ENCODE measurements at regions not wholly inside any gene's neighbourhood (a gene's known extent, or its start where the extent isn't known, plus 50 kb on each side); places are given as distances from the start of the nearest gene placed in this dataset.

- Histone ChIP-seq H3K27ac (ENCODE audit: low read depth, low read length) (no peak overlapping the region), H3K4me2 (ENCODE audit: insufficient read depth, low read length) (no peak overlapping the region), H3K4me3 (ENCODE audit: insufficient read depth, low read length) (no peak overlapping the region), H4K20me1 (ENCODE audit: insufficient read depth, low read length) (no peaks in the 10 kb centered on the region), H3K9me3 (ENCODE audit: low read depth, low read length) (no peaks in the 10 kb centered on the region), H3K4me1 (ENCODE audit: insufficient read depth, low read length) (no peaks in the 10 kb centered on the region), H3K79me2 (ENCODE audit: insufficient read depth, low read length) (no peaks in the 10 kb centered on the region), H3K36me3 (ENCODE audit: insufficient read depth, low read length) (no peaks in the 10 kb centered on the region), H2AFZ (ENCODE audit: low read length) (peak overlapping the region; percentile 6), H3K27me3 (ENCODE audit: insufficient read depth, low read length) (no peaks in the 10 kb centered on the region)
- DNase-seq (ENCODE audit: insufficient read length, low spot score, missing footprints): no peak
- TF ChIP-seq CTCF (IDR thresholded peaks at IDR 0.05; ENCODE audit: extremely low read depth, low read depth, low read length): no peak
Measured at GRCh38 chr13:105787632-105788031, 747.8 kb downstream of the EFNB2 start.

DNA sequence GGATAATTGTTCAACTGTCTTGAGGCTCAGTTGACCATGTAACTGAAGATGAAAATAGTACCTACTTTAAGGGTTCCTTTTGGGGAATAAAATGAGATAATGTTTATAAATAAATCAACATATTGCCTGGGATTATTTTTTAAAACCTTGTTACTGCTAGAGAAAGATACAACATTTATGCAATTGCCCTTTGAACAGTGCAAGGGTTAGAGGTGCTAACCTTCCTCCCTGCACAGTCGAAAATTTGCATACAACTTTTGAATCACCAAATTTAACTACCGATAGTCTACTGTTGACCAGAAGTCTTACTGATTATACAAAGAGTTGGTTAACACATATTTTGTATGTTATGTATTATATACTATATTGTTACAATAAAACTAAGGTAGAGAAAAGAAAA lies 750.0 kb downstream of the EFNB2 start:
- Histone ChIP-seq H2AFZ (ENCODE audit: low read length) (no peak overlapping the region), H3K36me3 (ENCODE audit: insufficient read depth, low read length) (no peaks in the 10 kb centered on the region), H3K79me2 (ENCODE audit: insufficient read depth, low read length) (no peaks in the 10 kb centered on the region), H3K9me3 (ENCODE audit: low read depth, low read length) (no peaks in the 10 kb centered on the region), H3K4me3 (ENCODE audit: insufficient read depth, low read length) (no peak overlapping the region), H3K27ac (ENCODE audit: low read depth, low read length) (no peak overlapping the region), H4K20me1 (ENCODE audit: insufficient read depth, low read length) (no peaks in the 10 kb centered on the region), H3K27me3 (ENCODE audit: insufficient read depth, low read length) (no peaks in the 10 kb centered on the region), H3K4me1 (ENCODE audit: insufficient read depth, low read length) (no peaks in the 10 kb centered on the region), H3K4me2 (ENCODE audit: insufficient read depth, low read length) (no peak overlapping the region)
- no peak for TF ChIP-seq CTCF (IDR thresholded peaks at IDR 0.05; ENCODE audit: extremely low read depth, low read depth, low read length)
- no peak for DNase-seq (ENCODE audit: insufficient read length, low spot score, missing footprints)

- Histone ChIP-seq H2AFZ (ENCODE audit: low read length) (no peak overlapping the region), H3K4me1 (ENCODE audit: insufficient read depth, low read length) (no peaks in the 10 kb centered on the region), H3K4me3 (ENCODE audit: insufficient read depth, low read length) (no peak overlapping the region), H3K27ac (ENCODE audit: low read depth, low read length) (no peak overlapping the region), H3K9me3 (ENCODE audit: low read depth, low read length) (no peaks in the 10 kb centered on the region), H4K20me1 (ENCODE audit: insufficient read depth, low read length) (no peaks in the 10 kb centered on the region), H3K36me3 (ENCODE audit: insufficient read depth, low read length) (no peaks in the 10 kb centered on the region), H3K79me2 (ENCODE audit: insufficient read depth, low read length) (no peaks in the 10 kb centered on the region), H3K4me2 (ENCODE audit: insufficient read depth, low read length) (no peak overlapping the region), H3K27me3 (ENCODE audit: insufficient read depth, low read length) (no peaks in the 10 kb centered on the region)
- no peak for TF ChIP-seq CTCF (IDR thresholded peaks at IDR 0.05; ENCODE audit: extremely low read depth, low read depth, low read length)
- DNase-seq (ENCODE audit: insufficient read length, low spot score, missing footprints): no peak
Measured at GRCh38 chr13:105783261-105783660, 752.2 kb downstream of the EFNB2 start.

- Histone ChIP-seq H4K20me1 (ENCODE audit: insufficient read depth, low read length) (no peaks in the 10 kb centered on the region), H3K27me3 (ENCODE audit: insufficient read depth, low read length) (no peaks in the 10 kb centered on the region), H2AFZ (ENCODE audit: low read length) (no peak overlapping the region), H3K36me3 (ENCODE audit: insufficient read depth, low read length) (no peaks in the 10 kb centered on the region), H3K27ac (ENCODE audit: low read depth, low read length) (no peak overlapping the region), H3K79me2 (ENCODE audit: insufficient read depth, low read length) (no peaks in the 10 kb centered on the region), H3K4me3 (ENCODE audit: insufficient read depth, low read length) (no peak overlapping the region), H3K9me3 (ENCODE audit: low read depth, low read length) (no peaks in the 10 kb centered on the region), H3K4me1 (ENCODE audit: insufficient read depth, low read length) (no peaks in the 10 kb centered on the region), H3K4me2 (ENCODE audit: insufficient read depth, low read length) (no peak overlapping the region)
- no peak for DNase-seq (ENCODE audit: insufficient read length, low spot score, missing footprints)
- TF ChIP-seq CTCF (IDR thresholded peaks at IDR 0.05; ENCODE audit: extremely low read depth, low read depth, low read length): no peak
Measured at GRCh38 chr13:105778196-105778595, 757.3 kb downstream of the EFNB2 start.

Measured in osteoblast (primary cell).